Erythroblast (primary cell): ENCODE measurements at regions not wholly inside any gene's neighbourhood (a gene's known extent, or its start where the extent isn't known, plus 50 kb on each side); places are given as distances from the start of the nearest gene placed in this dataset.

ENCODE experiments used
- GATA1 ChIP-seq: IDR thresholded peaks from 2 replicates; pipeline ENCODE4 v1.6.1; 2011; ENCODE audit warnings: low read depth, mild to moderate bottlenecking, control low read depth, low read length, moderate library complexity
- POLR2A ChIP-seq: IDR thresholded peaks from 2 replicates; pipeline ENCODE4 v1.6.1; 2011; ENCODE audit warnings: mild to moderate bottlenecking, low read length

DNA sequence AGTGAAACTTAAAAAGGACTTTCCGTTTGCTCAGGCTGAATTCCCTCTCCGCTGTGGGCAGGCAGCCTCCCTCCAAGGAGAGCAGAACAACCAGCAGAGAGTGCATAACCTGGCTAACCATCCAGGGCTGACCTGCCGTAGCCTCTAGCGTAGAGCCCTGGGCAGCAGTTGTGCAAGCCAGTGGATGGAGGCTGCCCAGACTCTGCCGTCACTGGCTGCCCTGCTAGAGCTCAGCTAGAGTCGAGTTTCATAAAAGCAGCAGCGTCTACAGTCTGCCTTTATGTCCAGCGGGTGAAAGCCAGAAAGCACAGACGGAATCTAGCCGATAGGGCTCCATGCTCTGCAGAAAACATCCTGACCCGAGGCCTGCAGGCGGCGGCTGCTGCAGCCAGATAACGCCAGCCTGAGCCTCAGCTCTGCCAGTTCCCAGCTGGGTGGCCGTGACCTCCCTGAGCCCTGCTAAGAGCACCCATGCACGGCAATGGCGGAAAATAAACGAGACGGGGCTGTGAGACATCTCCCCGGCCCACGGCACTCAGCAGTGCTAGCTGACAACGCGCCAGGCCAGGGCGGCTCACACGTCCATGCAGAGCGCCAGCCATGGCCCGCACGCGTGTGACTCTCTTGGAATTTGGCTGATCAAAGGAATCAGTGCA lies 231.3 kb downstream of the ENGASE start:
- TF ChIP-seq POLR2A (no peak), GATA1 (no peak)
